ENCODE measurements at regions not wholly inside any gene's neighbourhood (a gene's known extent, or its start where the extent isn't known, plus 50 kb on each side); places are given as distances from the start of the nearest gene placed in this dataset.

GRCh38 chr12:66852091-66852490 lies 173.2 kb upstream of the GRIP1 start:
- DNase-seq = peak; percentile 16

- no peak for DNase-seq
Observed at GRCh38 chr12:66852765-66853164, 173.9 kb upstream of the GRIP1 start.

- DNase-seq = no peak
Observed at GRCh38 chr12:66859751-66860440, 181.0 kb upstream of the GRIP1 start.

- DNase-seq = peak; percentile 79
Observed at GRCh38 chr12:66860752-66861750, 182.2 kb upstream of the GRIP1 start.

- no peak for DNase-seq
Observed at GRCh38 chr12:66862356-66862985, 183.6 kb upstream of the GRIP1 start.

GRCh38 chr12:66863276-66863675 lies 184.4 kb upstream of the GRIP1 start:
- no peak for DNase-seq

- DNase-seq = no peak
Observed at GRCh38 chr12:66877925-66878324, 199.0 kb upstream of the GRIP1 start.

GRCh38 chr12:66879409-66879808 lies 200.5 kb upstream of the GRIP1 start:
- no peak for DNase-seq

- DNase-seq = no peak
Observed at GRCh38 chr12:66881386-66881785, 202.5 kb upstream of the GRIP1 start.

- no peak for DNase-seq
Observed at GRCh38 chr12:66884091-66884490, 205.2 kb upstream of the GRIP1 start.

GRCh38 chr12:66885115-66885875 lies 206.4 kb upstream of the GRIP1 start:
- DNase-seq = no peak

GRCh38 chr12:66896797-66897196 lies 217.9 kb upstream of the GRIP1 start:
- no peak for DNase-seq

- no peak for DNase-seq
Observed at GRCh38 chr12:66898700-66899469, 220.0 kb upstream of the GRIP1 start.

GRCh38 chr12:66899588-66899987 lies 220.7 kb upstream of the GRIP1 start:
- no peak for DNase-seq

GRCh38 chr12:66900616-66901015 lies 221.7 kb upstream of the GRIP1 start:
- DNase-seq = no peak

- no peak for DNase-seq
Observed at GRCh38 chr12:66901138-66901932, 222.5 kb upstream of the GRIP1 start.

- DNase-seq = no peak
Observed at GRCh38 chr12:66902020-66902419, 223.1 kb upstream of the GRIP1 start.

- no peak for DNase-seq
Observed at GRCh38 chr12:66903782-66904396, 225.0 kb upstream of the GRIP1 start.

GRCh38 chr12:66905201-66905600 lies 226.3 kb upstream of the GRIP1 start:
- no peak for DNase-seq

All from muscle of arm (tissue), 1 donor.